DMS 273 (cell line): ENCODE measurements at regions not wholly inside any gene's neighbourhood (a gene's known extent, or its start where the extent isn't known, plus 50 kb on each side); places are given as distances from the start of the nearest gene placed in this dataset.
"Not testable (repeated sequence)": the region's sequence is repeated elsewhere in the genome, so short reads cannot be mapped to it uniquely, and the experiment has no call there.

Experiments used
- DNase-seq: peaks from one replicate; lab custom pipeline; 2025; ENCODE audit not compliant: unreplicated experiment; lab: John Stamatoyannopoulos, UW

DNA sequence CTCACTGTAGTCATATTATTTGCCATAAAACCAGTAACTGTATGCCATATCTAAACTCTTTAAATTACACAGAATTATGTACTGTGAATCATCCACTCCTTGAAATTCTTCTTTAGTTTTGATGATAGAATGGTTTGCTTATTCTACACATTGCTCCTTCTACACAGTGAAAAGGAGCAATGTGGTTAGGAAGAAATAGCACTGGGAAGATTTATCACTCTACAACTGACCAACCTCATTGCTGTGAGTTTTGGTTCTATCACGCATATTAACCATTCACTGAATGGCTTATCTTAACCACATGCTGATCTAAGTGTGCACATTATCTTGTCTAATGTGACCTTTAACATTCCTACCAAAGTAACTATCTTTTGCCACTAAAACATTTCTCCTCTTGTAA, 415.7 kb upstream of the NDST4 start:
- no peak for DNase-seq

DNA sequence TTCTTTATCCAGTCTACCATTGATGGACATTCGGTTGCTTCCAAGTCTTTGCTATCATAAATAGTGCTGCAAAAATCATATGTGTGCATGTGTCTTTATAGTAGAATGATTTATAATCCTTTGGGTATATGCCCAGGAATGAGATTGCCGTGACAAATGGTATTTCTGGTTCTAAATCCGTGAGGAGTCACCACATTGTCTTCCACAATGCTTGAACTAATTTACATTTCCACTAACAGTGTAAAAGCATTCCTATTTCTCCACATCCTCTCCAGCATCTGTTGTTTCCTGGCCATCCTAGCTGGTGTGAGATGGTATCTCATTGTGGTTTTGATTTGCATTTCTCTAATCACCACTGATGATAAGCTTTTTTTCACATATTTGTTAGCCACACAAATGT, 406.1 kb upstream of the NDST4 start:
- DNase-seq, result not testable (repeated sequence)

DNA sequence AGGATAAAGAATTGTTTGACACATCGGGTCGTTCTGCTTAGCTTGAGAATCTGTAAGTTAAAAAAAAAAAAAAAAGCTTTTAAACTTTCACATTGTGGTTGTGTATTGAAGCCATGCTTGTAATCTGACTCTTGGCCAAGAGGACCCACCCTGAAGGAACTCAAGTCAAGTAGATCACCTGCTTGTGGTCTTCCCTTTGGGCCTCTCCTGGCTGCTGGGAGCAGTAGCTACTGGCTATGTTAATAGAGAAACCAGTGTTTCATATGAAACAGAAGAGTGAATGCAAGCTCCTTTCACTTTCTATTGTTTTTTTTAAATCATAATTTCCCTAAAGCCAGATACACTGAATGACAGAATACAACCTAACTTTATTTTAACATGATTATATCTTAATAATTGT, 402.4 kb upstream of the NDST4 start:
- no peak for DNase-seq

DNA sequence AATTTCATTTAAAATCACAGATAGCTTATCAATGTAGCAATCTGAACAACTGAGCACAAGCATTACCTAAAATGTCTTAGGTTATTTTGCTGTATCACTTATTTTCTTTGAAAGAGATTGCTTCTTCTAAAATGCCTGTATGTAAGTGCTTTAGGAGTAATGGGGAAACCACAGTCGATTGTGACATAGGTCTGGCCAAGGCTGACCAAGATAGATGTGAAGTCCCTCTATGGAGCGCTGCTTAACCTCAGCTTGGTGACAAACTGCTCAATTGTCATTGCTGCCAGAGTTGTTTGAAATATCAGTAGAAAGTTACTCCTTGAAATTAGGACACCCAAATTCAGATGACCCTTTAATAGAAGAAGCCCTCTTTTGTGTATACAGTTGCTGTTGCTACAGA, 401.9 kb upstream of the NDST4 start:
- DNase-seq, result no peak

DNA sequence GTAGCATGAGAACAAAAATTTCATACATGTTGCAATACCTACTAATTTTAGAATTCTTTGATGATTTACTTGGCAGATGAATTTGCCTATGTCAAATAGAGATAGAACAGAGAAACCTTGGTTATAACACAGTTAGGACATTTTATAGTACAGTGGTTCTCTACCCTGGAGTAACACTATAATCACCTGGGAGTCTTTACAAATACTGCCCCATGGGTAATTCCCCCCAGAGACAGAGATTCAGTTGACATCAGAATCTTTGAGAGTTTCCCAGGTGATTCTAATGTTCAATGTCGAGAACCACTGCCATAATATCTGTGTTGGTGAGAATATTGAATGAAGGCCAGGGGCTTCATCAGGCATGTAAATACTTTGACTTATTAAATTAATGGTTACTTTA, 401.3 kb upstream of the NDST4 start:
- no peak for DNase-seq

DNA sequence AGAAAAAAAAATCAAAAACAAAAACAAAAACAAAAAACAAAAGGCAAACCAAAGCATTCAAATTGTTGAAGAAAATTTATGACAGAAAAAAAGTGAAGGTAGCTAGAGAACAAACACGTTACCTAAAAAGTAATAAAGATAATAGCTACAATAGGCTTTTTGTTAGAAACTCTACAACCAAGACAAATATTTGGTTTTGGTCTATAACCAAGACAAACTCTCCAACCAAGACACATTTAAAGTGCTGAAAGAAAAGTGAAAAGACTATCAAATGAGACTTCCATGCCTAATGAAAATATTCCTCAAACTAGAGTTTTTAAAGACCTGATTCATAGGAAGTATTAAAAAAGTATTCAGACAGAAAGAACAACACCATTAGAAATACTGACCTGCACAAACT, 391.9 kb upstream of the NDST4 start:
- DNase-seq, result no peak

DNA sequence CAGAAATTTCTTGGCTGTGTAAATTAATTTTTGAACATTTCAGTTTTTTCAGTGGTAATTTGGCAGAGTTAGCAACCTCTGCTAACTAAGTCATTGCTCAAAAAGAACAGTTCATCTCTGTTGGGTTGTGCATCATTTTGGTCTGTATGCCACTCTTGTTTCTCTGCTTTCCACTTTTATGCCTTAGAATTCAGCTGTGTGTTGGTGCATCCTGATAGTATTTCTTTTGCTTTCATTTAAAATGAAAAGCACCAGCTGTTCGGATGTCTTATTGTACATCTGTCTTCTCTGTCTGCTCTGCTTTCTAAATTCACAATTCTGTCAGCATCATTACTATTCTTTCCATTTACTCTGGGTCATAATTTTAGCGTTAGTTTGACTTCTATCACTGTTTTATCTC, 388.2 kb upstream of the NDST4 start:
- no peak for DNase-seq

DNA sequence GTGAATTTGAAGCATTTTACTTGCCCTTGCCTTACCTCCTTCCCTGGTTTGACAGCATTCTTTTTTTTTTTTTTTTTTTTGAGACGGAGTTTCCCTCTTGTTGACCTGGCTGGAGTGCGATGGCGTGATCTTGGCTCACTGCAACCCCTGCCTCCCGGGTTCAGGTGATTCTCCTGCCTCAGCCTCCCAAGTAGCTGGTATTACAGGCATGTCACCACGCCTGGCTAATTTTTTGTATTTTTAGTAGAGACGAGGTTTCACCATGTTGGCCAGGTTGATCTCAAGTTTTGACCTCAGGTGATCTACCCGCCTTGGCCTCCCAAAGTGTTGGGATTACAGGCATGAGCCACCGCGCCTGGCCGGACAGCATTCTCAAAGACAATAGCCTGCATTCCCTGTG, 380.4 kb upstream of the NDST4 start:
- DNase-seq, result not testable (repeated sequence)

DNA sequence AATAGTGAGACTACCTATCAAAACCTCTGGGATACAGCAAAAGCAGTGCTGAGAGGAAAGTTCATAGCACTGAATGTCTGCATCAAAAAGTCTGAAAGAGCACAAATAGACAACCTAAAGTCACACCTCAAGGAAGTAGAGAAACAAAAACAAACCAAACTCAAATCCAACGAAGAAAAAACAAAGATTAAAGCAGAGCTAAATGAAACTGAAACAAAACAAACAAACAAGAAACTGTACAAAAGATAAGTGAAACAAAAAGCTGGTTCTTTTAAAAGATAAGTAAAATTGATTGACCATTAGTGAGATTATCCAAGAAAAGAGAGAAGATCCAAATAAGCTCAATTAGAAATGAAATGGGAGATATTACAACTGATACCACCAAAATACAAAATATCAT, 378.3 kb upstream of the NDST4 start:
- no peak for DNase-seq

DNA sequence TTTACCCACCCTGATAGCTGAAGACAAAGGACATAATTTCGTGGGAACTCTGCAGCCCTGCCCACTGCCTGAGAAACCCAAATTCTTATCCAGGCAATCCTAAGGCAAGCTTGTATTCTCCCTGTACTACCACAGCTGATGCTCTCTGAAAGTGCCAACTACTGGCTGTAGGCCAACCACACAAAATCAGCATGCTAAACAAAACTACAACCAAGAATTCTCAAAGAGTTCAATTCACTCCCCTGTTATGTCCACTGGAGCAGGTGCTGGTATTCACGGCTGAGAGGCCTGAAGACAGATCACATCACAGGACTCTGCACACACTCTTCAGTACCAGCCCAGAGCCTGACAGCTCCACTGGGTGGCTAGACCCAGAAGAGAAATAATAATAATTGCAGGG, 375.9 kb upstream of the NDST4 start:
- no peak for DNase-seq

DNA sequence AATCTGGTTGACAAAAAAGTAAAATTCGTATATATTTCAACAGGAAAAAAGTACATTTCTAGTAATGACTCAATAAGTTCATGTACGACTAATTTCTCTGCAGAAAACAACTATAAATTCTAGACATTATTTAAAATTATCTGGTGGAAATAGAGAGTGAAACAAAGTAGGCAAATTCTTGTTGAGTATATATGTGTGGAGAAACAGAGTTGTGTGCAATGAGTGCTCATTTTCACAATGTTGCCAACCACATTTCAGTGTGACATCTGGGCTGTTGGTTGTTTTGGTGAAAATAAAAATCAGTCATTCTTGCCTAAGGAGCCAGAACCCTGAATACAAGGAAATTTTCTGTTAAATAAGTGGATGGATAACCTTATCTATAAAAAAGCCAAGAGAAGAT, 372.0 kb upstream of the NDST4 start:
- DNase-seq, result no peak

DNA sequence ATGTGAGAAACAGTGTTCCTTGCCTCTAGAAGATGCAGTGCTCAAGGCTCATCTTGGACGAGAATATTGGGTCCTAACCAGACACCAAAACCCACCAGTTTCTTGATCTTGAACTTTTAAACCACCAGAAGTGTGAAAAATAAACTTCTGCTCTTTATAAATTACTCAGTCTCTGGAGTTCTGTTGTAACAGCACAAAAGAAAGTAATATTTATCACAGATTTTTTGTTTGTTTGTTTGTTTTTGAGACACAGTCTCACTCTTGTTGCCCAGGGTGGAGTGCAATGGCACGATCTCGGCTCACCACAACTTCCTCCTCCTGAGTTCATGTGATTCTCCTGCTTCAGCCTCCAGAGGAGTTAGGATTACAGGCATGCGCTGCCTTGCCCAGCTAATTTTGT, 371.1 kb upstream of the NDST4 start:
- DNase-seq, result no peak

DNA sequence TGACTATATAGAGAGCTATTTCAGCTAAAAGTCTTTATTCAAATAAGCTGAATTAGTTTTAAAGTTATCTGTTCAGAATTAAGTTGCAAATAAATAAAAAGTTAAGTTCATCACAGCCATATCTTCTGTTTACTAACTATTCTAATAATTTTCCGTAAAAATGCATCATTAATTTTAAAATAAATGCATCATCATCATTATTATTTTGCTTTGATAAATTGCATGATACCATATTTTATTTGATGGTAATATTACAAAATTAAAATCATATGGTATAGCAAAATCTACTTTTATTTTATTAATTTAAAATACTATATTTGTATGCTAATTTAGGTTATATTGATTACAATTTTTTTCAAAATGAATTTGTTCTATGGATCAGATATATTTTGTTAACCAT, 357.3 kb upstream of the NDST4 start:
- no peak for DNase-seq

DNA sequence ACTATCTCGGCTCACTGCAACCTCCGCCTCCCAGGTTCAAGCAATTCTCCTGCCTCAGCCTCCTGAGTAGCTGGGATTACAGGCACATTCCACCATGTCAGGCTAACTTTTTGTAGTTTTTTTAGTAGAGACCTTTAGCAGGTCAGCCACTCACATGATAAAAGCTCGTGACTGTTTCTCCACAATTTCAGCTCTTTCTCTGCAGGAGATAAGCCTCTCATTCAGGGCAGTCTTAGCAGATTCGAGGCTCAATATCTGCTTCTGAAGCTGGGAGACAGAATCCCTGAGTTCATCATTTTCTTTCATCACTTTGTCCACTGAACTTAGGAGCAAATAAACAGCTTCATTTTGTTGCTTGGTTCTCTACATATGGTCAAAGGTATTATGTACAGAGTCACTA, 345.9 kb upstream of the NDST4 start:
- not testable (repeated sequence) for DNase-seq

DNA sequence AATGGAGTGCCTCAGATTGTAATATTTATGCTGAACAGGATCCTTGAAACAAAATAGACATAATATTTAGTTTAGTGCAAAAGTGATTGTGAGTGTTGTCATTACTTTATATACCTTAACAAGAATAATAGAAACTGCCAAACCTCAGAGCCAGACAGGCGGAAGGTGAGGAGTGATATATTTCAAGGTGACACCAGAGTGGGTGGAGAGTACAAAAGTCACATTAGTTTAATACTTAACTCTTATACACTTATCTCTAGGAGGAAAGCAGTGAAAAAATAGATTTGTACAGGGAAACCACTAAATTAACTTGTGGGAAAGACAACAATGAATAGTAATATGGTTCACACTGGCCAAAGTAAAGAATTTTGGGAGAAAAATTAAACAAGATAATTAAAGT, 342.8 kb upstream of the NDST4 start:
- no peak for DNase-seq

DNA sequence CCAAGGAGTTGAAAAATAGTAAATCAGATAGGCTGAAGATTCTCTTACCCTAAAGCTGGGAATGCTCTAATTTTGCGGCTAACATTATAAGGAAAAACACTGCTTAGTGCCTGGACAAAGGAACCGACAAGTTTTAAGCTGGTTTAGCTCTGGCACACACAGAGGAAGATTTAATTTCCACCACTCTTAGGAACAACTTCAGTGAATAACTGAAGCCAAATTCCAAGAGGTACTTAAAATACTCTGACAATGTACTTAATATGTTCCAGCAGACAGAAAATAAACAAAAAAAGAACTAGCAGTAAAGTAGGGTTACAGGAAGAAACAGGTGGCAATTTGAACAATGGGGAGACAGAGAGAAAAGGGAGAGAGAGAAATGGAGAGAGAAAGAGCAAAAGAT, 340.8 kb upstream of the NDST4 start:
- DNase-seq, result no peak

DNA sequence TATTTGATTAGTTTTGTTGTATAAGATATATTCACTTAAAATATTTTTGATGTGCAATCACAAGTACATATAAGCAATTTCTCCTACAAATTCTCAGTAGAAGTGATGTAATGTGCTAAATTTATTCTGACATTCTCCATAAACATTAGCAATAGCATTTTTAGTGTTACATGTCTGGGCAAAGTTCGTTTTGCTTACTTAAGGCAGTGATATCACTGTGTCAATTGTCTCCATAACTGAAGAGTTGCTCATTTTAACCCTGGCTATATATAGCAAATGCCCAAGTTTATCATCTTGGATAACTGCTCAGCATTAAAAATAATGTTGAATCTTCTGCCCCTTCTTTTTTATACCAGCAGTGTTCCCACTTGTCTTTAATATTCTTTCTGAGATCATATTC, 340.0 kb upstream of the NDST4 start:
- no peak for DNase-seq

DNA sequence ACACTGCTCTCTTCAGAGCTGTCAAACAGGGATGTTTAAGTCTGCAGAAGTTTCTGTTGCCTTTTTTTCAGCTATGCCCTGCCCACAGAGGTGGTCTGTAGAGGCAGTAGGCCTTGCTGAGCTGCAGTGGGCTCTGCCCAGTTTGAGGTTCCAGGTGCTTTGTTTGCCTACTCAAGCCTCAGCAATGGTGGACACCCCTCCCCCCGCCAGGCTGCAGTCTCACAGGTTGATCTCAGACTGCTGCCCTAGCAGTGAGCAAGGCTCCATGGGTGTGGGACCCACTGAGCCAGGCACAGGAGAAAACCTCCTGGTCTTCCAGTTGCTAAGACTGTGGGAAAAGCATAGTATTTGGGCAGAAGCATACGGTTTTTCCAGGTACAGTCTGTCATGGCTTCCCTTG, 338.8 kb upstream of the NDST4 start:
- not testable (repeated sequence) for DNase-seq

DNA sequence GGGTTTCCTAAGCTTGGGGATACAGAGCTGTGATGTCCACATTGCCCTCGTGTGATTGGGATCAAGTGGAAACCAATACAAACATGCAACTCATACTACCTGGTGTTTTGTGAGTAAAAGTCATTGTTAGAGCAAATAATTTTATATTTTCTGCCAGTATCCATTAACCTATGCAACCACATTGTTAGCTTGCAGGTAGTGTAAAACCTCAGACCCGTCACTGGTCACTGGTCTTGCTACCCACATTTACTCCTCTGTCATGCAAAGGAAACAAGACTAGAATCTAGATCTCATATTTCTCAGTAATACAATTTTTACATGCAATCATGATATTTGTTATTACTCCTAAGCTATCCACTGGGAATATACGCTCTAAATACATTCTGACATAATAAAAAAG, 324.3 kb upstream of the NDST4 start:
- no peak for DNase-seq

DNA sequence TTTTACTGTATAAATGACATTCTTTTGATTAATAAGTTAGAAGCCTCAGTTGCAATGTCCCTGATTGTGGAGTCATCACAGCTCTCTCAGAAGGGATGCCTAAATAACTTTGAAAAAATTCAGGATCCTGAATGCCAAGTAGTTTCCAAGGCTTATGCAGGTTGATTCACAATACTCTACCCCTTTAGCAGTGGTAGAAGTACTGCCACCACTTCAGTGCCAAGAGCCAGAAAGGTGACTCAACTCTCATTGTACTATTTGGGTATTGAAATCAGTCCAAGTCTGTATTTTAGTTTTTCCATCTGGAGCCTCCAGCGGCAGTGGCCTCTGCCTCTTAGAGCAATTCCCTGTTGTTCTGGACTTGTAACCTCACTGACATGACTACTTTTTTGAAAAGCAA, 320.1 kb upstream of the NDST4 start:
- DNase-seq, result no peak

DNA sequence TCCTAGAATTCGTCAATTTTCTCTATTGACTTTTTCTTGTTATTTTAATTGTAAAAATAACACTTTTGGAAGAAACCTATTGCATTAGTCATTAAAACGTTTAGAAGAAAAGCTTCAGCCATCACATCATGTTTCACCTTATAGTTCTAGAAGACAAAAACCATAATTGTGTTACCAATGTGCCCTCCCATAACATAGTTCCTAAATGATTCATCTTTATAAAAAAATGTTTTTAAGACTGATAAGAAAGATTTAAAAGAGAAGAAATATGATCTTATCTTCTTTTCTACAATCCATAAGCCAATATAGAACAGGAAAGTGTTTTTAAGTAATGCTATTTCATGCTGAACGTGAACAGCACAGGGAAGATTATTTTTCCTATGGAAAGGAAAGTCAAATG, 316.6 kb upstream of the NDST4 start:
- no peak for DNase-seq

DNA sequence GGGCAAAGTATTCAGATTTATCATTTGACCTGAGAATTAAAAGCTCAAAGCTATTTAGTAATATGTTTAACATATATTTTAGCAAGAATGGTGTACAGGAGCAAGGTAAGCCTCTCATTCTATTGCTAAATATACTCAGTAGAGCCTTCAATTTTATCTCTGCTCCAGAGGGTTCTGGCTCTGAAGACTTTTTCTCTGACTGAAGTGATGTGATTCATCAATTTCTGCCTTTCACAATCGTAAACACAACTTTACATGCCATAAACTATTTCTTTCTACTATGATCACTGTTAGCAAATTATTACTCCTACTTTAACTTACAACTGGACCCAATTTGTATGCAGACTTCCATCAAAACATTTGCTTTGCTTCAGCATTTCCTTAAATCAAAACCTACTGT, 315.0 kb upstream of the NDST4 start:
- no peak for DNase-seq

DNA sequence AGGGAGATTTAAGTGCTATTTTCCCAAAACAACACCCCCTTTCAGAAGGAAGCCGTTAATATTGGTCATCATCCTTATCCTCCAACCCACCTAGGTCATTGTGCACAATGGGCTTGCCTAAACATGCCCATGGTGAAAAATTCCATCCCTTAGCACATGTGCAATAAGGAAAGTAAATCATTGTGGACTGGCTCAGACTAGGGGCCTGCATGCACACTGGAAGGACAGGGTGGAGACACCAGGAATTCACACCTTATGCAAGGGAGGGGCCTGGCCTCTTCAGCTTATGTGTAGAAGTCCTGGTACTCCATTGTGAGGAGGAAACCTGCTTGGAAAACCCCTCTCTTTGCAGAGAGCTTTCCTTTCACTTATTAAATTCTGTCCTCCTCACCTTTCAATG, 311.4 kb upstream of the NDST4 start:
- no peak for DNase-seq
